Body of pancreas (tissue), 4 donors: ENCODE measurements at regions not wholly inside any gene's neighbourhood (a gene's known extent, or its start where the extent isn't known, plus 50 kb on each side); places are given as distances from the start of the nearest gene placed in this dataset.
"Not testable (repeated sequence)": the region's sequence is repeated elsewhere in the genome, so short reads cannot be mapped to it uniquely, and the experiment has no call there.

Experiments used
- ATAC-seq: fragments of 150-250 bp; one replicate; pipeline ENCODE4 v1.9.1; 2016
- DNase-seq, 4 donors: peaks; one replicate each; pipeline ENCODE4 v3.0.0-alpha.2; 2019
- H3K27ac ChIP-seq, 4 donors: fragments of 200-600 bp; sonication (generic); 1 replicate in 3 of 4; 2 replicates in 1 of 4; pipeline versions ENCODE4 v1.5.1 to v1.6.1; 2016 to 2019; ENCODE audit warnings: mild to moderate bottlenecking in 1 of 4, mixed read lengths in 1 of 4, moderate library complexity in 1 of 4
- H3K27me3 ChIP-seq, 2 donors: fragments of 200-600 bp; sonication (generic); one replicate each; pipeline ENCODE4 v1.6.0; 2016; ENCODE audit warnings: mild to moderate bottlenecking in 1 of 2
- H3K36me3 ChIP-seq, 2 donors: fragments of 200-600 bp; sonication (generic); replicated peaks in 1 of 2; 2 replicates each; pipeline ENCODE4 v1.5.1; 2016; ENCODE audit warnings: low read depth in 2 of 2; ENCODE audit not compliant: insufficient read depth in 1 of 2
- H3K4me1 ChIP-seq: fragments of 200-600 bp; sonication (generic); one replicate; pipeline ENCODE4 v1.6.0; 2016
- H3K4me3 ChIP-seq, 2 donors: fragments of 200-600 bp; sonication (generic); 1 replicate in 1 of 2; 2 replicates in 1 of 2; pipeline ENCODE4 v1.5.1; 2016 to 2019
- H3K9me3 ChIP-seq, 3 donors: fragments of 200-600 bp; sonication (generic); 1 replicate in 2 of 3; 2 replicates in 1 of 3; pipeline ENCODE4 v1.5.1; 2016
- CTCF ChIP-seq, 7 experiments: fragments of 450-650 bp in 4 of 7; fragments of 200-600 bp in 3 of 7; sonication (generic) in 3 of 7; IDR thresholded peaks; one replicate each; pipeline ENCODE4 v1.5.1; 2016 to 2019; ENCODE audit warnings: antibody characterized with exemption in 7 of 7
- POLR2A ChIP-seq, 3 donors: fragments of 450-650 bp; IDR thresholded peaks; one replicate each; pipeline ENCODE4 v1.6.1; 2016; ENCODE audit warnings: antibody characterized with exemption in 3 of 3, mild to moderate bottlenecking in 2 of 3
- WGBS, 2 donors: methylation state at CpG; one replicate each; pipeline ENCODE4 v1.1.5; 2017; 5-methylcytosine and 5-hydroxymethylcytosine counted together
- intact Hi-C: fragments of 100-400 bp; cut with DNase I; formaldehyde crosslinking; loops from one replicate; pipeline ENCODE4 v1.15.1; 2023

GRCh38 chr14:104230946-104231345 lies 92.6 kb downstream of the KIF26A start:
- intact Hi-C loops: no loop called here
- 68 to 86% methylated on average over 2 to 4 of the region's 4 CpGs for WGBS, 2 donors
- H3K27ac ChIP-seq: no peak overlapping the region

GRCh38 chr14:104232070-104232484 lies 93.7 kb downstream of the KIF26A start:
- 66 to 69% methylated on average over 4 of the region's 4 CpGs for WGBS, 2 donors
- Histone ChIP-seq H3K9me3 (peaks cover 0 to 9% (median 0%) of the 10 kb centered on the region in 3 donors), H3K27me3 (no peaks in the 10 kb centered on the region), H3K4me3 (no peak overlapping the region), H3K4me1 (peaks cover 4% of the 10 kb centered on the region), H3K27ac (no peak overlapping the region), H3K36me3 (no peaks in the 10 kb centered on the region)
- DNase-seq: no peak
- TF ChIP-seq CTCF (IDR thresholded peaks at IDR 0.05) (no peak), POLR2A (IDR thresholded peaks at IDR 0.05) (no peak)
- ATAC-seq: no peak
- intact Hi-C loops: no loop called here

More at GRCh38 chr14:104230946-104231345, 92.6 kb downstream of the KIF26A start:
- no peak for ATAC-seq
- DNase-seq: peak in 1 of 4 donors; percentile 2
- Histone ChIP-seq H3K36me3 (no peaks in the 10 kb centered on the region), H3K9me3 (peaks cover 0 to 9% (median 0%) of the 10 kb centered on the region in 3 donors), H3K4me3 (no peak overlapping the region), H3K4me1 (peaks cover 6% of the 10 kb centered on the region), H3K27me3 (no peaks in the 10 kb centered on the region)
- TF ChIP-seq CTCF (IDR thresholded peaks at IDR 0.05) (no peak), POLR2A (IDR thresholded peaks at IDR 0.05) (no peak)

- H3K27ac ChIP-seq, H3K27me3 ChIP-seq, H3K4me3 ChIP-seq, intact Hi-C loops, H3K4me1 ChIP-seq, ATAC-seq, H3K36me3 ChIP-seq: not testable (repeated sequence)
- DNase-seq: peak in 1 of 4 donors; percentile 2
- peaks cover 0 to 15% (median 0%) of the 10 kb centered on the region in 3 donors for H3K9me3 ChIP-seq
- WGBS, 2 donors: 81 to 82% methylated on average over 3 of the region's 3 CpGs
Observed at GRCh38 chr14:104234007-104234786, 95.8 kb downstream of the KIF26A start.

- ATAC-seq: no peak
- Histone ChIP-seq H3K9me3 (peaks cover 0 to 15% (median 0%) of the 10 kb centered on the region in 3 donors), H3K27me3 (no peaks in the 10 kb centered on the region), H3K36me3 (no peaks in the 10 kb centered on the region), H3K27ac (no peak overlapping the region), H3K4me3 (no peak overlapping the region), H3K4me1 (peaks cover 16% of the 10 kb centered on the region)
- TF ChIP-seq POLR2A (IDR thresholded peaks at IDR 0.05) (no peak), CTCF (IDR thresholded peaks at IDR 0.05) (no peak)
- peak in 1 of 4 donors; percentile 2 for DNase-seq
- WGBS, 2 donors: 73% methylated on average over 2 of the region's 2 CpGs
- intact Hi-C loops: no loop called here
Observed at GRCh38 chr14:104235686-104236085, 97.3 kb downstream of the KIF26A start.

- H3K27ac ChIP-seq: no peak overlapping the region
- no peak overlapping the region for H3K4me3 ChIP-seq
- H3K4me1 ChIP-seq: peaks cover 16% of the 10 kb centered on the region
- DNase-seq: peak in 1 of 4 donors; percentile 5
- intact Hi-C loops: no loop called here
- WGBS, 2 donors: 80 to 93% methylated on average over 24 of the region's 24 CpGs
- H3K9me3 ChIP-seq: peaks cover 0 to 15% (median 0%) of the 10 kb centered on the region in 3 donors
- no peaks in the 10 kb centered on the region for H3K36me3 ChIP-seq
- TF ChIP-seq POLR2A (IDR thresholded peaks at IDR 0.05) (no peak), CTCF (IDR thresholded peaks at IDR 0.05) (no peak)
- ATAC-seq: no peak
- no peaks in the 10 kb centered on the region for H3K27me3 ChIP-seq
Observed at GRCh38 chr14:104237651-104238423, 99.5 kb downstream of the KIF26A start.
